Skeletal muscle satellite cell (primary cell): ENCODE measurements at regions not wholly inside any gene's neighbourhood (a gene's known extent, or its start where the extent isn't known, plus 50 kb on each side); places are given as distances from the start of the nearest gene placed in this dataset.

Source experiments
- H3K27me3 ChIP-seq: 2 replicates; pipeline ENCODE4 v1.7.0; 2013; ENCODE audit warnings: low read length; ENCODE audit not compliant: control insufficient read depth, insufficient read depth
- H3K36me3 ChIP-seq: 2 replicates; pipeline ENCODE4 v1.7.0; 2013; ENCODE audit warnings: mild to moderate bottlenecking, control low read depth, low read length; ENCODE audit not compliant: insufficient read depth
- H3K4me1 ChIP-seq: 2 replicates; pipeline ENCODE4 v1.7.0; 2013; ENCODE audit warnings: low read length; ENCODE audit not compliant: control insufficient read depth, insufficient read depth
- H3K4me2 ChIP-seq: 2 replicates; pipeline ENCODE4 v1.7.0; 2013; ENCODE audit warnings: mild to moderate bottlenecking, low read length
- H3K4me3 ChIP-seq: 2 replicates; pipeline ENCODE4 v1.7.0; 2013; ENCODE audit warnings: low read length
- H3K9ac ChIP-seq: 2 replicates; pipeline ENCODE4 v1.7.0; 2013; ENCODE audit warnings: mild to moderate bottlenecking, low read depth, low read length, moderate library complexity
- H3K9me3 ChIP-seq: replicated peaks from 2 replicates; pipeline ENCODE4 v1.7.0; 2013; ENCODE audit warnings: mild to moderate bottlenecking, control low read depth, low read length

GRCh38 chr10:88023676-88024075, 160.3 kb downstream of the PTEN start:
- no peaks in the 10 kb centered on the region for H3K27me3 ChIP-seq
- H3K4me1 ChIP-seq, result no peaks in the 10 kb centered on the region
- no peaks in the 10 kb centered on the region for H3K36me3 ChIP-seq
- no peak overlapping the region for H3K9ac ChIP-seq
- no peak overlapping the region for H3K4me3 ChIP-seq
- H3K4me2 ChIP-seq, result no peak overlapping the region
- H3K9me3 ChIP-seq, result no peaks in the 10 kb centered on the region

GRCh38 chr10:88026031-88026430, 162.6 kb downstream of the PTEN start:
- H3K4me2 ChIP-seq, result no peak overlapping the region
- no peak overlapping the region for H3K4me3 ChIP-seq

GRCh38 chr10:88027570-88027969, 164.1 kb downstream of the PTEN start:
- no peaks in the 10 kb centered on the region for H3K9me3 ChIP-seq
- H3K9ac ChIP-seq, result no peak overlapping the region
- no peaks in the 10 kb centered on the region for H3K27me3 ChIP-seq
- H3K4me3 ChIP-seq, result no peak overlapping the region
- H3K4me2 ChIP-seq, result no peak overlapping the region
- no peaks in the 10 kb centered on the region for H3K36me3 ChIP-seq
- peaks cover 4% of the 10 kb centered on the region for H3K4me1 ChIP-seq

More at GRCh38 chr10:88026031-88026430, 162.6 kb downstream of the PTEN start:
- H3K36me3 ChIP-seq, result no peaks in the 10 kb centered on the region
- H3K9ac ChIP-seq, result no peak overlapping the region
- no peaks in the 10 kb centered on the region for H3K9me3 ChIP-seq
- no peaks in the 10 kb centered on the region for H3K4me1 ChIP-seq
- no peaks in the 10 kb centered on the region for H3K27me3 ChIP-seq

- Histone ChIP-seq H3K4me3 (no peak overlapping the region), H3K36me3 (no peaks in the 10 kb centered on the region), H3K27me3 (no peaks in the 10 kb centered on the region), H3K4me2 (no peak overlapping the region), H3K9me3 (no peaks in the 10 kb centered on the region), H3K4me1 (peaks cover 9% of the 10 kb centered on the region), H3K9ac (no peak overlapping the region)
Measured at GRCh38 chr10:88028072-88028471, 164.6 kb downstream of the PTEN start.

GRCh38 chr10:88028654-88029053, 165.2 kb downstream of the PTEN start:
- no peak overlapping the region for H3K4me2 ChIP-seq
- H3K27me3 ChIP-seq, result no peaks in the 10 kb centered on the region
- no peak overlapping the region for H3K4me3 ChIP-seq
- no peaks in the 10 kb centered on the region for H3K36me3 ChIP-seq
- H3K4me1 ChIP-seq, result peaks cover 10% of the 10 kb centered on the region
- no peak overlapping the region for H3K9ac ChIP-seq
- no peaks in the 10 kb centered on the region for H3K9me3 ChIP-seq

GRCh38 chr10:88032566-88032965, 169.1 kb downstream of the PTEN start:
- Histone ChIP-seq H3K4me1 (peaks cover 11% of the 10 kb centered on the region), H3K9me3 (no peaks in the 10 kb centered on the region), H3K4me2 (peak overlapping the region; percentile 5)

GRCh38 chr10:88033385-88033784, 170.0 kb downstream of the PTEN start:
- no peak overlapping the region for H3K4me2 ChIP-seq
- H3K9ac ChIP-seq, result no peak overlapping the region
- no peaks in the 10 kb centered on the region for H3K36me3 ChIP-seq
- no peaks in the 10 kb centered on the region for H3K27me3 ChIP-seq
- no peak overlapping the region for H3K4me3 ChIP-seq
- H3K4me1 ChIP-seq, result peaks cover 20% of the 10 kb centered on the region
- no peaks in the 10 kb centered on the region for H3K9me3 ChIP-seq

More at GRCh38 chr10:88032566-88032965, 169.1 kb downstream of the PTEN start:
- Histone ChIP-seq H3K9ac (no peak overlapping the region), H3K36me3 (no peaks in the 10 kb centered on the region), H3K4me3 (no peak overlapping the region), H3K27me3 (no peaks in the 10 kb centered on the region)

- Histone ChIP-seq H3K4me1 (peaks cover 23% of the 10 kb centered on the region), H3K36me3 (no peaks in the 10 kb centered on the region), H3K9me3 (no peaks in the 10 kb centered on the region), H3K27me3 (no peaks in the 10 kb centered on the region), H3K4me3 (no peak overlapping the region), H3K9ac (no peak overlapping the region), H3K4me2 (no peak overlapping the region)
Measured at GRCh38 chr10:88033793-88034192, 170.4 kb downstream of the PTEN start.

- no peaks in the 10 kb centered on the region for H3K27me3 ChIP-seq
- peaks cover 30% of the 10 kb centered on the region for H3K4me1 ChIP-seq
- no peaks in the 10 kb centered on the region for H3K36me3 ChIP-seq
- H3K4me2 ChIP-seq, result no peak overlapping the region
- no peaks in the 10 kb centered on the region for H3K9me3 ChIP-seq
- H3K9ac ChIP-seq, result no peak overlapping the region
- no peak overlapping the region for H3K4me3 ChIP-seq
Measured at GRCh38 chr10:88036126-88036525, 172.7 kb downstream of the PTEN start.

- Histone ChIP-seq H3K36me3 (no peaks in the 10 kb centered on the region), H3K4me2 (no peak overlapping the region), H3K4me1 (peaks cover 30% of the 10 kb centered on the region), H3K4me3 (no peak overlapping the region), H3K27me3 (no peaks in the 10 kb centered on the region), H3K9ac (no peak overlapping the region), H3K9me3 (no peaks in the 10 kb centered on the region)
Measured at GRCh38 chr10:88037623-88038022, 174.2 kb downstream of the PTEN start.

GRCh38 chr10:88038268-88038667, 174.8 kb downstream of the PTEN start:
- Histone ChIP-seq H3K9ac (no peak overlapping the region), H3K4me1 (peaks cover 29% of the 10 kb centered on the region), H3K9me3 (no peaks in the 10 kb centered on the region), H3K4me2 (no peak overlapping the region), H3K27me3 (no peaks in the 10 kb centered on the region), H3K36me3 (no peaks in the 10 kb centered on the region), H3K4me3 (no peak overlapping the region)

GRCh38 chr10:88039496-88040200, 176.2 kb downstream of the PTEN start:
- H3K27me3 ChIP-seq, result no peaks in the 10 kb centered on the region
- H3K9me3 ChIP-seq, result no peaks in the 10 kb centered on the region
- H3K9ac ChIP-seq, result no peak overlapping the region
- H3K4me2 ChIP-seq, result no peak overlapping the region
- peaks cover 29% of the 10 kb centered on the region for H3K4me1 ChIP-seq
- H3K4me3 ChIP-seq, result no peak overlapping the region
- H3K36me3 ChIP-seq, result no peaks in the 10 kb centered on the region
